ENCODE measurements at regions not wholly inside any gene's neighbourhood (a gene's known extent, or its start where the extent isn't known, plus 50 kb on each side); places are given as distances from the start of the nearest gene placed in this dataset.

- TF ChIP-seq ATF2 (IDR thresholded peaks at IDR 0.05; ENCODE audit: low read length) (no peak), RFX5 (IDR thresholded peaks at IDR 0.05; ENCODE audit: borderline replicate concordance, low read depth, low read length) (no peak), CTCF (IDR thresholded peaks at IDR 0.05; ENCODE audit: control extremely low read depth in 1 of 3, insufficient read depth in 1 of 3, low read depth in 1 of 3, low read length in 3 of 3) (no peak), POLR2AphosphoS5 (IDR thresholded peaks at IDR 0.05; ENCODE audit: low read depth, low read length) (no peak), KDM1A (IDR thresholded peaks at IDR 0.05; ENCODE audit: borderline replicate concordance, low read length) (no peak), SUZ12 (IDR thresholded peaks at IDR 0.05; ENCODE audit: low read length) (no peak), ASH2L (IDR thresholded peaks at IDR 0.05; ENCODE audit: low read length) (no peak), SP2 (IDR thresholded peaks at IDR 0.05; ENCODE audit: low read length) (no peak), POU5F1 (IDR thresholded peaks at IDR 0.05; ENCODE audit: low read depth, low read length) (no peak), CHD1 (IDR thresholded peaks at IDR 0.05; ENCODE audit: low read depth, low read length) (no peak)
These were observed 434.2 kb upstream of the SUCLG2 start for GRCh38 chr3:68088636-68089035.
